ENCODE measurements at regions not wholly inside any gene's neighbourhood (a gene's known extent, or its start where the extent isn't known, plus 50 kb on each side); places are given as distances from the start of the nearest gene placed in this dataset.

DNA sequence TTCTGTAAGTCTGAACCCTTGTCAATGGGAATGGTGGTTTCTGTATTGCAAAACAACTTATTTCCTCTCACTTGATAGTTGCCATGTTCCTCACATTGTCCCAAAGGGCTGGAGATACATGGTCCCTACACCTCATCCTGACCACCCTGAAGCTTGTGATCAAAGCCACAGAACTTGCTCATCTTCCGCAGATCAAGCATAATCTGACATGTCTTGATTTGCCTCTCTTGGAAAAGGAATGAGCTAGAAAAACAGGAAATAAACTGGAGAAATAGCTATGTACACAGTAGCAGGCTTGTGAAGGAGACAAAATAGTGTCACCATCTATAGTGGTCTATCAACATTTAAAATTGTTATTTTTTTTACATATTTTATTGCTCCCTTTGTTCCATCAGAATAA lies 871.9 kb upstream of the C9orf72 start:
- TF ChIP-seq EZH2 (IDR thresholded peaks at IDR 0.05; ENCODE audit: borderline replicate concordance, low read length), result no peak
- TF ChIP-seq, protein P1, sequence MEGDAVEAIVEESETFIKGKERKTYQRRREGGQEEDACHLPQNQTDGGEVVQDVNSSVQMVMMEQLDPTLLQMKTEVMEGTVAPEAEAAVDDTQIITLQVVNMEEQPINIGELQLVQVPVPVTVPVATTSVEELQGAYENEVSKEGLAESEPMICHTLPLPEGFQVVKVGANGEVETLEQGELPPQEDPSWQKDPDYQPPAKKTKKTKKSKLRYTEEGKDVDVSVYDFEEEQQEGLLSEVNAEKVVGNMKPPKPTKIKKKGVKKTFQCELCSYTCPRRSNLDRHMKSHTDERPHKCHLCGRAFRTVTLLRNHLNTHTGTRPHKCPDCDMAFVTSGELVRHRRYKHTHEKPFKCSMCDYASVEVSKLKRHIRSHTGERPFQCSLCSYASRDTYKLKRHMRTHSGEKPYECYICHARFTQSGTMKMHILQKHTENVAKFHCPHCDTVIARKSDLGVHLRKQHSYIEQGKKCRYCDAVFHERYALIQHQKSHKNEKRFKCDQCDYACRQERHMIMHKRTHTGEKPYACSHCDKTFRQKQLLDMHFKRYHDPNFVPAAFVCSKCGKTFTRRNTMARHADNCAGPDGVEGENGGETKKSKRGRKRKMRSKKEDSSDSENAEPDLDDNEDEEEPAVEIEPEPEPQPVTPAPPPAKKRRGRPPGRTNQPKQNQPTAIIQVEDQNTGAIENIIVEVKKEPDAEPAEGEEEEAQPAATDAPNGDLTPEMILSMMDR (IDR thresholded peaks at IDR 0.05; ENCODE audit: low read length), result no peak
- Histone ChIP-seq H3K9me3 (ENCODE audit: low read length) (no peaks in the 10 kb centered on the region), H3K9me2 (ENCODE audit: low read depth, low read length) (no peaks in the 10 kb centered on the region), H4K20me1 (ENCODE audit: insufficient read depth, low read length) (no peaks in the 10 kb centered on the region), H3K79me2 (ENCODE audit: insufficient read depth, low read length) (no peaks in the 10 kb centered on the region), H3K36me3 (ENCODE audit: insufficient read depth, low read length) (no peaks in the 10 kb centered on the region), H3K4me1 (ENCODE audit: insufficient read depth, low read length, severe bottlenecking) (no peaks in the 10 kb centered on the region), H3K9ac (ENCODE audit: low read length) (no peak overlapping the region), H2AFZ (ENCODE audit: low read length) (no peak overlapping the region), H3K27me3 (ENCODE audit: insufficient read depth, low read length) (no peaks in the 10 kb centered on the region), H3F3A (ENCODE audit: insufficient read depth, low read length) (no peaks in the 10 kb centered on the region), H3K4me3 (ENCODE audit: low read depth, low read length, poor library complexity, severe bottlenecking) (no peak overlapping the region), H3K4me2 (ENCODE audit: low read length) (no peak overlapping the region), H3K27ac (ENCODE audit: low read depth, low read length, poor library complexity, severe bottlenecking) (no peak overlapping the region)

DNA sequence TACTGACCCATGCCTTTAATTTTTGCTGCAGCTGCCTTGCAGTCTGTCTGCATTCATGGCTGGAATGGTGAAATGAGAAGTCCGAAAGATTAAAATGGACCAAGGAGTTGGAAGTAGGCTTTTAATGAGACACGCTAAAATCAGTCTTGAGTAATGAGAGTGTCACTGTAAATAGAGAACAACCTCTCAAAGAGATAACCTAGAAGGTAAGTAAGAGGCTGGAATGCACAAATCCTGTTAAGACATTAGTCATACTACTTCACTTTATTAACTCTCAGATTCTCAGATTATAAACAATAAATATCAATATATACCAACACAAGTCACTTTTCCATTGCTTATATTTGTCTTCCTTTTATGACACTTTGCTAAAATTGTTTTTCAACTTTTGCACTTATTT lies 880.6 kb upstream of the C9orf72 start:
- H3K79me2 ChIP-seq (ENCODE audit: insufficient read depth, low read length), result no peaks in the 10 kb centered on the region
- no peak overlapping the region for H3K4me2 ChIP-seq (ENCODE audit: low read length)
- no peaks in the 10 kb centered on the region for H3K27me3 ChIP-seq (ENCODE audit: insufficient read depth, low read length)
- no peak overlapping the region for H3K4me3 ChIP-seq (ENCODE audit: low read depth, low read length, poor library complexity, severe bottlenecking)
- no peak overlapping the region for H3K9ac ChIP-seq (ENCODE audit: low read length)
- H3F3A ChIP-seq (ENCODE audit: insufficient read depth, low read length), result no peaks in the 10 kb centered on the region
- no peaks in the 10 kb centered on the region for H3K36me3 ChIP-seq (ENCODE audit: insufficient read depth, low read length)
- H2AFZ ChIP-seq (ENCODE audit: low read length), result no peak overlapping the region
- no peaks in the 10 kb centered on the region for H3K9me3 ChIP-seq (ENCODE audit: low read length)
- no peaks in the 10 kb centered on the region for H3K4me1 ChIP-seq (ENCODE audit: insufficient read depth, low read length, severe bottlenecking)
- no peaks in the 10 kb centered on the region for H3K9me2 ChIP-seq (ENCODE audit: low read depth, low read length)
- no peak for TF ChIP-seq EZH2 (IDR thresholded peaks at IDR 0.05; ENCODE audit: borderline replicate concordance, low read length)
- TF ChIP-seq, protein P1 (IDR thresholded peaks at IDR 0.05; ENCODE audit: low read length), result no peak
- H3K27ac ChIP-seq (ENCODE audit: low read depth, low read length, poor library complexity, severe bottlenecking), result no peak overlapping the region
- H4K20me1 ChIP-seq (ENCODE audit: insufficient read depth, low read length), result no peaks in the 10 kb centered on the region

DNA sequence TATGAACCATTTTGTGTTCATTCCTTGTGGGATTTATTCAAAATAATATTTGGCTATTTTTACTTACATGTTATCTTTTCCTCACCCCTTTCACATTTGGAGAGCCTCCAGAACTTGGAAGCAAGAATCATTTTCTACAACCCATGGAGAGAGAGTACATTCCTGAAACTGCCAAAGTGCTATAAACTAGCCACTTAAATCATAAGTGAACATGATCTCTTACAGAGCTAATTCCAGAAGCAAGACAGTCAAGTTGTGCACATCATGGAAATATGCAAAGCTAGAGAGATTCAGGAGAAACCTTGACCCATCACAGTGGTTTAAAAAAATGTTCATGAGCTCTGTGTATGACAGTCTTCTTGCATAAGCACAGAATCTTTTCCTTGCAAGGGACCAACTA lies 883.6 kb upstream of the C9orf72 start:
- no peaks in the 10 kb centered on the region for H3F3A ChIP-seq (ENCODE audit: insufficient read depth, low read length)
- no peak overlapping the region for H2AFZ ChIP-seq (ENCODE audit: low read length)
- no peak overlapping the region for H3K4me3 ChIP-seq (ENCODE audit: low read depth, low read length, poor library complexity, severe bottlenecking)
- H3K79me2 ChIP-seq (ENCODE audit: insufficient read depth, low read length), result no peaks in the 10 kb centered on the region
- H3K4me1 ChIP-seq (ENCODE audit: insufficient read depth, low read length, severe bottlenecking), result no peaks in the 10 kb centered on the region
- H3K36me3 ChIP-seq (ENCODE audit: insufficient read depth, low read length), result no peaks in the 10 kb centered on the region
- H4K20me1 ChIP-seq (ENCODE audit: insufficient read depth, low read length), result no peaks in the 10 kb centered on the region
- no peaks in the 10 kb centered on the region for H3K9me3 ChIP-seq (ENCODE audit: low read length)
- H3K9ac ChIP-seq (ENCODE audit: low read length), result no peak overlapping the region
- no peak overlapping the region for H3K4me2 ChIP-seq (ENCODE audit: low read length)
- TF ChIP-seq EZH2 (IDR thresholded peaks at IDR 0.05; ENCODE audit: borderline replicate concordance, low read length), result no peak
- TF ChIP-seq, protein P1 (IDR thresholded peaks at IDR 0.05; ENCODE audit: low read length), result no peak
- no peaks in the 10 kb centered on the region for H3K27me3 ChIP-seq (ENCODE audit: insufficient read depth, low read length)
- H3K27ac ChIP-seq (ENCODE audit: low read depth, low read length, poor library complexity, severe bottlenecking), result no peak overlapping the region
- no peaks in the 10 kb centered on the region for H3K9me2 ChIP-seq (ENCODE audit: low read depth, low read length)
